ENCODE measurements at regions not wholly inside any gene's neighbourhood (a gene's known extent, or its start where the extent isn't known, plus 50 kb on each side); places are given as distances from the start of the nearest gene placed in this dataset.

DNA sequence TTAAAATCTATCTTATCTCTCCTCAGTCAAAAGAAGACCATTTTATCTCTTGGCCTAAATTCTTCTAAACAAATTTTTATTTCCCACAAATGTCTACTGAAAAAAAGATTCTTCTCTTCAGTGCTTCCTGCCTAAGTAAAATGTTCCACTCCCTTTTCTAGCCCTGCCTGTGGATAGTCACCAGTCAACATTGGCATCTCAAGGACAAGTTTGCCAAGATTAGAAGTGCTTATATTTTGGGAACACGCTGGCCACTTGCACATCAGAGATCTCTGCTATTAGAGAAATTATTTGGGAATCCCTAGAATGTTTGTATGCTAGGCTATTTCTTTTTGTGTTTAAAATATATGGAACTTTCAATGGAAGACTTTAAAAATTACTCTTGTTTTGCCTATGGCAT lies 758.2 kb upstream of the CDH7 start:
- TF ChIP-seq, protein P1, sequence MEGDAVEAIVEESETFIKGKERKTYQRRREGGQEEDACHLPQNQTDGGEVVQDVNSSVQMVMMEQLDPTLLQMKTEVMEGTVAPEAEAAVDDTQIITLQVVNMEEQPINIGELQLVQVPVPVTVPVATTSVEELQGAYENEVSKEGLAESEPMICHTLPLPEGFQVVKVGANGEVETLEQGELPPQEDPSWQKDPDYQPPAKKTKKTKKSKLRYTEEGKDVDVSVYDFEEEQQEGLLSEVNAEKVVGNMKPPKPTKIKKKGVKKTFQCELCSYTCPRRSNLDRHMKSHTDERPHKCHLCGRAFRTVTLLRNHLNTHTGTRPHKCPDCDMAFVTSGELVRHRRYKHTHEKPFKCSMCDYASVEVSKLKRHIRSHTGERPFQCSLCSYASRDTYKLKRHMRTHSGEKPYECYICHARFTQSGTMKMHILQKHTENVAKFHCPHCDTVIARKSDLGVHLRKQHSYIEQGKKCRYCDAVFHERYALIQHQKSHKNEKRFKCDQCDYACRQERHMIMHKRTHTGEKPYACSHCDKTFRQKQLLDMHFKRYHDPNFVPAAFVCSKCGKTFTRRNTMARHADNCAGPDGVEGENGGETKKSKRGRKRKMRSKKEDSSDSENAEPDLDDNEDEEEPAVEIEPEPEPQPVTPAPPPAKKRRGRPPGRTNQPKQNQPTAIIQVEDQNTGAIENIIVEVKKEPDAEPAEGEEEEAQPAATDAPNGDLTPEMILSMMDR (optimal IDR thresholded peaks at IDR 0.05 in 1 of 3, IDR thresholded peaks at IDR 0.05 in 1 of 3, conservative IDR thresholded peaks at IDR 0.05 in 1 of 3; ENCODE audit: extremely low read depth in 1 of 3, insufficient read depth in 2 of 3, low read length in 3 of 3) = no peak
- no peak for TF ChIP-seq EZH2 (IDR thresholded peaks at IDR 0.05; ENCODE audit: low read length)

Measured in keratinocyte (primary cell).